ENCODE measurements at regions not wholly inside any gene's neighbourhood (a gene's known extent, or its start where the extent isn't known, plus 50 kb on each side); places are given as distances from the start of the nearest gene placed in this dataset.

GRCh38 chr2:217299590-217299989, 439.7 kb upstream of the TNP1 start (continued):
- TF ChIP-seq CREB1 (CRISPR knock-in tag; IDR thresholded peaks at IDR 0.05; ENCODE audit: low read depth) (no peak), ETS1 (IDR thresholded peaks at IDR 0.05) (no peak), ZNF114 (CRISPR knock-in tag; IDR thresholded peaks at IDR 0.05) (no peak), ZNF331 (CRISPR knock-in tag; IDR thresholded peaks at IDR 0.05; ENCODE audit: low read depth) (no peak), CTCF (conservative IDR thresholded peaks at IDR 0.05; ENCODE audit: low read depth in 2 of 2) (no peak)

GRCh38 chr2:217297096-217297495, 437.2 kb upstream of the TNP1 start:
- Histone ChIP-seq H3F3A (replicated peaks; ENCODE audit: low read depth) (no peaks in the 10 kb centered on the region), H3K79me2 (replicated peaks; ENCODE audit: insufficient read depth) (no peaks in the 10 kb centered on the region), H3K27me3 (ENCODE audit: insufficient read depth) (no peaks in the 10 kb centered on the region), H2AFZ (no peak overlapping the region), H3K4me2 (no peak overlapping the region), H3K27ac (ENCODE audit: low read depth) (no peak overlapping the region), H3K4me3 (no peak overlapping the region), H3K9me2 (ENCODE audit: insufficient read depth) (no peaks in the 10 kb centered on the region), H3K36me3 (ENCODE audit: insufficient read depth) (no peaks in the 10 kb centered on the region), H3K4me1 (ENCODE audit: insufficient read depth) (no peaks in the 10 kb centered on the region), H4K20me1 (replicated peaks; ENCODE audit: insufficient read depth) (no peaks in the 10 kb centered on the region)
- Mint-ChIP-seq H3K4me3 (no peak overlapping the region), H3K4me1 (no peaks in the 10 kb centered on the region), H3K9me3 (peaks cover 13% of the 10 kb centered on the region), H3K36me3 (ENCODE audit: low read depth) (peaks cover 8% of the 10 kb centered on the region; the same call in 2 of the 3 replicates), H3K27ac (no peak overlapping the region), H3K27me3 (ENCODE audit: insufficient read depth, low read depth, poor library complexity) (no peaks in the 10 kb centered on the region)
- TF ChIP-seq STAT1 (IDR thresholded peaks at IDR 0.05; ENCODE audit: unreplicated experiment) (no peak), EZH2phosphoT487 (IDR thresholded peaks at IDR 0.05; ENCODE audit: unreplicated experiment) (no peak), ZNF462 (CRISPR knock-in tag; IDR thresholded peaks at IDR 0.05) (no peak), NANOG (IDR thresholded peaks at IDR 0.05; ENCODE audit: borderline replicate concordance) (no peak), ZNF114 (CRISPR knock-in tag; IDR thresholded peaks at IDR 0.05) (no peak), JUNB (IDR thresholded peaks at IDR 0.05; ENCODE audit: unreplicated experiment) (no peak)
- DNase-seq (ENCODE audit: low spot score) (no peak), ATAC-seq (no peak)
